HG03378 (cell line): ENCODE measurements at regions not wholly inside any gene's neighbourhood (a gene's known extent, or its start where the extent isn't known, plus 50 kb on each side); places are given as distances from the start of the nearest gene placed in this dataset.
A peak's percentile ranks its signal among the peaks of the same experiment; 100 is the strongest.

Source experiments
- ATAC-seq: cut with Tn5 transposase; IDR thresholded peaks from one replicate; pipeline ENCODE4 v1.9.1; 2021; ENCODE audit warnings: mild to moderate bottlenecking, moderate library complexity; ENCODE audit not compliant: unreplicated experiment

DNA sequence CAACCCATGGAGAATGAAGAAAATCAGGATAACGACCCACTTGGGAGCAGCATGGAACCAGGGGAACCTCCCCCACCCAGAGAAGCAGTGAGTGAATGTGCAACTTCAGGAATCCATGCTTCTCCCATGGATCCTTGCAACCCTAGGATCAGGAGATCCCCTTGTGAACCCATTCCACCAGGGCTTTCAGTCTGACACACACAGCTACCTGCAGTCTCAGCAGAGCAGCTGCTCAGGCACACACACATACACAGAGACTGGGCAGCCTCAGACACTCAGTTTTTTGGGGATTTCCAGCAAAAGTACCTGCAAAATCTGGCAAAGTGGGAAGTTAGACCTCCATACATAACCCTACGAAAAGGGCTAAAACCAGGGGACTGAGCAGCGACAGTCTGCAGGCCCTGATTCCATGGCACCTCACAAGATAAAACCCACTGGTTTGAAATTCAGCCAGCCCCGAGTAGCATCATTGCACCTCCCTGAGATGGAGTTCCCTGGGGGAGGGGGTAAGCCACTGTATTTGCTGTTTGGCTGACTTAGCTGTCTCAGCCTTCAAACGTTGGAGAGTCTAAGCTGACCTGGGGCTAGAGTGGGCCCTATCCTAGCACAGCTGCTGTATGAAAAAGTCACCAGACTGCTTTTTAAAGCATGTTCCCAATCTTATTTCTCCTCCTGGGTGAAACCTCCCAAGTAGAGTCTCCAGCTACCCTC lies 737.5 kb upstream of the NDST4 start:
- ATAC-seq: peak; percentile 58

GRCh38 chr4:115844180-115844579 lies 730.8 kb upstream of the NDST4 start:
- ATAC-seq: no peak

DNA sequence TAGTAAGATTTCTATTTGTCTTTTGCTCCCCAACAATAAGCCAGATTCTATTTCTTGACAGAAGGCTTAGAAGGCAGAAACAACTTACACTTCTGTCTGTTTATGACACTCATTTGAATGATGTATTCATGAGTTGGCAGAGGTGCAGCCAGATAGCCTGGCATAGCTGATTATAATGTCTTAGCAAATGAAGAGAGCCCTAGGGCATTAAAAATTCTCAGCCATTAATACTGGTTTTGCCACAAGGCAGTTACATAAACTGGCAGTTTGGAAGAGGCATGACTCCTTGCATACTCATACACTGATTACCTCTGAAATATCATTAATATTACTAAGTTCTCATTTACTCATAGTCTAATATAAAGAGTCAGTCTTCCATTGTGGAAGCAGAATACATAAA lies 728.5 kb upstream of the NDST4 start:
- ATAC-seq: no peak

GRCh38 chr4:115834441-115834840 lies 721.0 kb upstream of the NDST4 start:
- no peak for ATAC-seq

DNA sequence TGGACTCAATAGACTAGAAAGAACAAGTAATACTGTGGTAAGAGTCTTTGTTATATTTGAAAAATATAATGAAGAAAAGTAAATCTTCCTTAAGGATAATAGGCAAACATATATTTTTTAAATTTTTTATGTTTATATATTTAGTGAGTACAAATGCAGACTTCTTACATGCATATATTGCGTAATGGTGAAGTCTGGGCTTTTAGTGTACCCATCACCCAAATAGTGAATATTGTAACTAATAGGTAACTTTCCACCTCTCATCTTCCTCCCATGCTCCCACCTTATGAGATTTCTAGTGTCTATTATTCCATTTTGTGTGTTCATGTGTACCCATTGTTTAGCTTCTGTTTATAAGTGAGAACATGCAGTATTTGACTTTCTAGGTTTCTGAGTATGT lies 711.2 kb upstream of the NDST4 start:
- no peak for ATAC-seq

DNA sequence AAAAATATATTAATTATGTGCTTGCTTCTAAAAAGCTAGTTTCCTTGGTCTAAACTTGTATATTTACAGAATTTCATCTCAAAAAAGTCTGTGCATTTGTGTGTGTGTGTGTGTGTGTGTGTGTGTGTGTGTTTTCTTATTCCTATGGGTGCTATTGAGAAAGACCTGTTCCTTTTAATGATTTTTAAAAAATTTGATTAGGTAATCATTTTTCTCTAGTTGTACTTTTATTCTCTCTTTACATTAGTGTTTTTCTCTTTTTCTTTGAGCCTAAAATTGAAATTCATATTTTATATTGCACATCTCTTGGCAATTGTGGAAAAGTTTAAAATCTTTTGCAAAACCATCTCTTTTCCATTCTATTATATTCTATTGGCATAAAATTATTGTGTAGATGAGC lies 690.4 kb upstream of the NDST4 start:
- ATAC-seq: no peak

GRCh38 chr4:115790812-115791211 lies 677.4 kb upstream of the NDST4 start:
- ATAC-seq: no peak

DNA sequence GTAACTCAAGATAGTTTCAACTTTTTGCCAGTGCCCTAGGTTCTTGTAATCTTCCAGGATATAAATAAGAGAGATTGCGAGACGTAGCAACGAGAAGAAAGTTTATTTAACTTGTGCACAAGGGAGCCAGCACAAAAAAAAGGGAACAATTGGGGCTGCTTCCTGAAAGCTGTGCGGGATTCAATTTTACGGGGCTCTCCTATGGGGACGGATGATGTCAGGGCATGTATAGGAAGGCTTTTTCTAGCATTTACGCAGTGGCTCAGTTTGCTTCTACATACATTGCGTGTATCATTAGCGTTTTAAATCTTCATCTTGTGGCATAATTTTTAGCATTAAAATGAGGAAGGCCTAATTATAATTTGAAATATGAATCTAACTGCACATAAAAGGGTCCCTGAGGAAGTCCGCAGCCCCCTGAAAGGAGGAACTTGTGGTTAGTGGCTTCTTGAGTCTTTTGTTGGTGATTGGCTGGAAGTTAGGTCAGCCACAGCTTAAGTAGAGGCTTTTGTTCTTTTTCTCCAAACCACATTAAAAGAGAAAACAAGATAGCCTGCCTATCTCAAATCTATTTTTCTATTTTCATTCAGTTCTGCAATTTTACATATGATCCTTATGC lies 668.2 kb upstream of the NDST4 start:
- no peak for ATAC-seq

DNA sequence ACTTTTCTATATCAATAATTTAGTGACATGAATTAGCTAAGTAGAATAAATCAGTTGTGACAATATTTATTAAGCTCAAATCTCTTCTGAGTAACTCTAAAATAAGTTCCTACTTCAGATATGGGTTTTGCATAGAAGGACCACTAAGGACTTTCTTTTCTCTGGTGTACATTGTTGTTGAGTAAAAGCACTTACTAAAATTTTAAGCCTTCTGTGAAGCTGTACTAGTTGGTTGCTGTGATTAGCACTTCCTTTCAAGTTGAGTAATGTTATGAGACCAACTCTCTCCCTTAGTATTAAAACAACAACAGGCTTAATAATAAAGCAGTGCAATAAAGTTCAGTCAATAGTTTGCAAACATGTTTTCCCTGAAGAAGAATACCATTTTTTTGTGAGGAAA lies 667.4 kb upstream of the NDST4 start:
- ATAC-seq: peak; percentile 78

- ATAC-seq: no peak
Measured at GRCh38 chr4:115780268-115780667, 666.8 kb upstream of the NDST4 start.

DNA sequence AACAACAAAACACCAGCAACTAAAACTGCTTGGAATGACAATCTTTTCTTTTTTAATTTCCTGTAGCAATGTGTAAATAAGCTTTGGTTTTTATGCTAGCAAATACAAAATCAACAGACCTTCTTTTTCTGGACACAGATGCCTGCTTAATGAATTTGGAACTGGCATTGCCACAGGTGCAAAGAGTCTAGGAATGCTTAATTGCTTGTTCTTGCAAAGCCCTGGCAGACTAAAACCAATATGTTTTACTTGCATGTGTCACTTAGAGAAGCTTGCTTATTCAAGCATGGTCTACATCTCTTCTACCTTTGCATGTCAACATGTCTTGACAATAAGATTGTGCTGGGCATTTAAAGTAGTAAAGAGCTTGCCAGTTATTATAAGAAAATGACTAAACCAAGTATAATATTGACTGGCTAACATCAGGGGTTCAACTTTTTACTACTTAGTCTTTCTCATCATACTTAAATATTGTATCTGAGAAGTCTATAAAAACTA lies 656.7 kb upstream of the NDST4 start:
- no peak for ATAC-seq

DNA sequence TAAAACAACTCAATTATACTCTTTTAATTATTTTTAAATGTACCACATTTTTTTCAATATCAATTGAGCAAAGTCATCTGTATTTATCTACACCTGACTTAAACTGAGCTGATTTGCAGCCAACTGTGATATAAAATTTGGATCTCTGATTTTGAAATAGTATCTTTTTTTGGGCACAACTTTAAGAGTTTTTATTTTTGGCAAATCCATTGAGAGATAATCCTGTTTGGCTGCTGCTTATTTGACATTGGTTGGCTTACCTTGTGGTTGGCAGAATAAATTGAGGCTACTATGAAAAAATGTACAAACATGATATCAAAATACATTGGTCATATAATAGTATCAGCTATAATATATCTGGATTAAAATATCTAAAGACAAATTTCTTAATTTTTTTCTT lies 656.0 kb upstream of the NDST4 start:
- ATAC-seq: no peak

DNA sequence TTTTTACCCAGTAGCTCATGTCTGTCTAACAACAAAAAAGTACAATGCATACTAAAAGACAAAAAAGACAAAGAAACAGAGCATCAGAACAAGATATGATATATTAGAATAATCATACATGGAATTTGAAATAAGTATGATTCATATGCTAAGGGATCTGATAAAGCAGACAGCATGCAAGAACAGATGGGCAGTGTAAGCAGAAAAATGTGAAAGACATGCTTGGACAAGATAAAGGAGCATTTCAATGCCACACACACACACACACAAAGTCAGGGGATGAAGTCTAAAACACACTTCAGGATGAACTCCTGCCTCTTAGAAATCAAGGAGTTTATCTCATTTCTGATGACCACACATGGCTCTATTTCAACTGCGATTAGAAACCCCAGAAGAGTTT lies 649.6 kb upstream of the NDST4 start:
- ATAC-seq: no peak

- no peak for ATAC-seq
Measured at GRCh38 chr4:115759231-115759630, 645.8 kb upstream of the NDST4 start.

DNA sequence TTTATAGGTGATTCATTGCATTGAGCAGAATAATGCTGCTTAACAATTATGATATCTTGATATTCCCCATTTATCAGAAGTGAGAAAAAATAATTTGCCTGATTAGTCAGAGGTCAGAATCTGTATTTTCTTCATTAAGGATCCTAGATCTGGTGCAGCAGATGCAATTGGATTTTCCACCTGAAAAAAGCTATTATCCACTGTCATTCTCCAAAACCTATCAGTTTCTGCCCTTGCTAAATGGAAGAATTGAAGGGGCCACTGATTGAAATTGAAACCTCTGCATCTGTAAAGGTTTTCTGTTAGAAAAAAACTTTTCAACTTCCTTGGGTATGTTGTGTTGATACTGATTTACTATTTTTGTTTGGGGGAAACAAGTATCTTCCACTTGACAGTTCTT lies 636.0 kb upstream of the NDST4 start:
- no peak for ATAC-seq

- ATAC-seq: no peak
Measured at GRCh38 chr4:115740806-115741205, 627.4 kb upstream of the NDST4 start.

- ATAC-seq: no peak
Measured at GRCh38 chr4:115729739-115730266, 616.4 kb upstream of the NDST4 start.

- ATAC-seq: no peak
Measured at GRCh38 chr4:115723621-115724020, 610.2 kb upstream of the NDST4 start.

DNA sequence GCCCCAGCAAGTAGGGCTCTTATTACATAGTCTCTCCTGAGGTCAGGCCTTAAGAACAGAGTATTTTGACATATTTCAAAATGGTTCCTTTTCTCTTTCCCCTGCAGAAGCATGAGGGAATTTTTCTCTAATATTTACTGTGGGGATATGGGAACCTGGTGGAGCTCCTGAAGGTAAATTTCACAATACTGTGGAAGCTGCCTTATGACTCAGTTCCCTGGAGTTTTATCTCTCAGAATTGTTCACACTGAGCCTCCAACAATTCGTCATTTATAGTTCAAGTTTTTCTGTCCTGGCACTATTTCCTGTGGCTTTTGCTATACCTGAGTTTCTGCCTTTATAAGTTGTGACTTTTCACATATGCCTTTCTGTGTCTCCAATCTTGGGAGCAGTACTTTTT lies 607.2 kb upstream of the NDST4 start:
- ATAC-seq: no peak

GRCh38 chr4:115711575-115711974 lies 598.2 kb upstream of the NDST4 start:
- ATAC-seq: no peak

DNA sequence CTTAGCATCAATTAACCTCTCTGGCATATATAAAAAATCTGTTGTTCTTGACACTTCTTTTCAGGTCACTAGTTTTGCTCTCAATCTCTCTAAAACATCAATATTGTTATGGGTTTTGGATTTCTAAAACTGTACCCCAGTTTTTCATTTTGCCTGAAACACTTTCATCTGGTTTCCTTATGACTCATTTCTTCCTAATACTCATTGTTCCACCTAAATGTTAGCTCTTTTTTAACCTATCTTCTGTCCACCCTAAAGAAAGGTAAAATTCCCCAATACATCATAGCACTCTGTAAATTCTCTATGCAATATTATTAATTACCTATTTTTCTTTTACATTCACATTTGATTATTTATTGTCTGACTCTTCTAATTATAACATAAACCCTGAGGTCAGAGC lies 575.5 kb upstream of the NDST4 start:
- no peak for ATAC-seq

DNA sequence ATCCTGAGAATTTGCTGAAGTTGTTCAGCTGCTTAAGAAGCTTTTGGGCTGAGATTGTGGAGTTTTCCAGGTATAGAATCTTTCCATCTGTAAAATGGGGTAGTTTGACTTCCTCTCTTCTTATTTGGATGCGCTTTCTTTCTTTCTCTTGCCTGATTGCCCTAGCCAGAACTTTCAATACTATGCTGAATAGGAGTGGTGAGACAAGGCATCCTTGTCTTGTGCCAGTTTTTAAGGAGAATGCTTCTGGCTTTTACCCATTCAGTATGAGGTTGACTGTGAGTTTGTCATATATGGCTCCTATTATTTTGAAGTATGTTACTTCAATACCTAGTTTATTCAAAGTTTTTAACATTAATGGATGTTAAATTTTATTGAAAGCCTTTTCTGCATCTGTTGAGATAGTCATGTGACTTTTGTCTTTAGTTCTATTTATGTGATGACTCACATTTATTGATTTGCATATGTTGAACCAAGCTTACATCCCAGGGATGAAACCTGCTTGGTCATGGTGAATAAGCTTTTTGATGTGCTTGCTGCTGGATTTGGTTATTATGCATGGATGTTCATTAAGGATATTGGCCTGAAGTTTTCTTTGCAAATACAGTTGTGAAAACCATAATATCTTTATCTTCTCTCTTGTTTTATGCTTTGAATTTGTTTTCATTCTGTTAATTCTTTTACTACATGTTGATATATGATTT lies 573.8 kb upstream of the NDST4 start:
- no peak for ATAC-seq
